ENCODE measurements at regions not wholly inside any gene's neighbourhood (a gene's known extent, or its start where the extent isn't known, plus 50 kb on each side); places are given as distances from the start of the nearest gene placed in this dataset.
"Not testable (repeated sequence)": the region's sequence is repeated elsewhere in the genome, so short reads cannot be mapped to it uniquely, and the experiment has no call there.

GRCh38 chr12:93980711-93981110 lies 167.7 kb upstream of the PLXNC1 start:
- no peak for FAIRE-seq

- FAIRE-seq: no peak
Measured at GRCh38 chr12:93981411-93981810, 167.0 kb upstream of the PLXNC1 start.

- peak; percentile 94 for FAIRE-seq
Measured at GRCh38 chr12:93982771-93983315, 165.5 kb upstream of the PLXNC1 start.

GRCh38 chr12:93984005-93984404 lies 164.4 kb upstream of the PLXNC1 start:
- FAIRE-seq: no peak

GRCh38 chr12:93989949-93990348 lies 158.4 kb upstream of the PLXNC1 start:
- FAIRE-seq: no peak

GRCh38 chr12:93990832-93991803 lies 157.3 kb upstream of the PLXNC1 start:
- no peak for FAIRE-seq

- FAIRE-seq: no peak
Measured at GRCh38 chr12:93991829-93992461, 156.4 kb upstream of the PLXNC1 start.

GRCh38 chr12:93994721-93995120 lies 153.7 kb upstream of the PLXNC1 start:
- FAIRE-seq: no peak

GRCh38 chr12:93996321-93996720 lies 152.1 kb upstream of the PLXNC1 start:
- no peak for FAIRE-seq

GRCh38 chr12:94001691-94002090 lies 146.7 kb upstream of the PLXNC1 start:
- FAIRE-seq: no peak

- not testable (repeated sequence) for FAIRE-seq
Measured at GRCh38 chr12:94002925-94003324, 145.5 kb upstream of the PLXNC1 start.

- FAIRE-seq: not testable (repeated sequence)
Measured at GRCh38 chr12:94007833-94008232, 140.5 kb upstream of the PLXNC1 start.

- no peak for FAIRE-seq
Measured at GRCh38 chr12:94010307-94010706, 138.1 kb upstream of the PLXNC1 start.

GRCh38 chr12:94012071-94012470 lies 136.3 kb upstream of the PLXNC1 start:
- FAIRE-seq: no peak

GRCh38 chr12:94012590-94012989 lies 135.8 kb upstream of the PLXNC1 start:
- FAIRE-seq: no peak

GRCh38 chr12:94017247-94017646 lies 131.1 kb upstream of the PLXNC1 start:
- not testable (repeated sequence) for FAIRE-seq

GRCh38 chr12:94020335-94020734 lies 128.0 kb upstream of the PLXNC1 start:
- FAIRE-seq: no peak

- FAIRE-seq: no peak
Measured at GRCh38 chr12:94023879-94024278, 124.5 kb upstream of the PLXNC1 start.

- FAIRE-seq: no peak
Measured at GRCh38 chr12:94025068-94025467, 123.3 kb upstream of the PLXNC1 start.

- FAIRE-seq: no peak
Measured at GRCh38 chr12:94025756-94026155, 122.6 kb upstream of the PLXNC1 start.

- FAIRE-seq: no peak
Measured at GRCh38 chr12:94026596-94026995, 121.8 kb upstream of the PLXNC1 start.

GRCh38 chr12:94027561-94027960 lies 120.8 kb upstream of the PLXNC1 start:
- no peak for FAIRE-seq

- FAIRE-seq: no peak
Measured at GRCh38 chr12:94031763-94032162, 116.6 kb upstream of the PLXNC1 start.

GRCh38 chr12:94032368-94032767 lies 116.0 kb upstream of the PLXNC1 start:
- FAIRE-seq: no peak
